ENCODE measurements at regions not wholly inside any gene's neighbourhood (a gene's known extent, or its start where the extent isn't known, plus 50 kb on each side); places are given as distances from the start of the nearest gene placed in this dataset.
A peak's percentile ranks its signal among the peaks of the same experiment; 100 is the strongest.

GRCh38 chr1:38287547-38287946, 241.0 kb upstream of the POU3F1 start:
- Histone ChIP-seq H3K27me3 (ENCODE audit: control insufficient read depth in 3 of 3, insufficient read depth in 3 of 3, low read length in 3 of 3) (peaks cover 0 to 14% (median 9%) of the 10 kb centered on the region in 3 donors), H3K27ac (ENCODE audit: low read depth in 1 of 3, low read length in 2 of 3) (no peak overlapping the region), H3K36me3 (ENCODE audit: control insufficient read depth in 3 of 3, insufficient read depth in 2 of 3, low read depth in 1 of 3, low read length in 3 of 3) (no peaks in the 10 kb centered on the region), H3K4me3 (ENCODE audit: low read depth in 1 of 3, low read length in 3 of 3) (no peak overlapping the region), H3K9me3 (ENCODE audit: control insufficient read depth in 2 of 2, insufficient read depth in 1 of 2, low read depth in 1 of 2, low read length in 1 of 2) (no peaks in the 10 kb centered on the region), H3K4me1 (ENCODE audit: control insufficient read depth in 3 of 3, insufficient read depth in 2 of 3, low read depth in 1 of 3, low read length in 2 of 3) (no peaks in the 10 kb centered on the region)
- peak in 1 of 2 donors; percentile 14 for DNase-seq
- WGBS, 3 donors, result 33 to 69% (median 60%) methylated on average over 3 of the region's 3 CpGs
- no peak for FAIRE-seq

- Histone ChIP-seq H3K4me3 (ENCODE audit: low read depth in 1 of 3, low read length in 3 of 3) (no peak overlapping the region), H3K27ac (ENCODE audit: low read depth in 1 of 3, low read length in 2 of 3) (no peak overlapping the region), H3K9me3 (ENCODE audit: control insufficient read depth in 2 of 2, insufficient read depth in 1 of 2, low read depth in 1 of 2, low read length in 1 of 2) (no peaks in the 10 kb centered on the region), H3K36me3 (ENCODE audit: control insufficient read depth in 3 of 3, insufficient read depth in 2 of 3, low read depth in 1 of 3, low read length in 3 of 3) (no peaks in the 10 kb centered on the region), H3K27me3 (ENCODE audit: control insufficient read depth in 3 of 3, insufficient read depth in 3 of 3, low read length in 3 of 3) (peaks cover 0 to 9% (median 9%) of the 10 kb centered on the region in 3 donors), H3K4me1 (ENCODE audit: control insufficient read depth in 3 of 3, insufficient read depth in 2 of 3, low read depth in 1 of 3, low read length in 2 of 3) (no peaks in the 10 kb centered on the region)
- DNase-seq, result no peak
- WGBS, 3 donors, result 87 to 95% (median 87%) methylated on average over 2 of the region's 2 CpGs
- no peak for FAIRE-seq
These were observed 240.4 kb upstream of the POU3F1 start for GRCh38 chr1:38287036-38287435.

GRCh38 chr1:38285807-38286530, 239.4 kb upstream of the POU3F1 start:
- Histone ChIP-seq H3K4me3 (ENCODE audit: low read depth in 1 of 3, low read length in 3 of 3) (no peak overlapping the region), H3K27me3 (ENCODE audit: control insufficient read depth in 3 of 3, insufficient read depth in 3 of 3, low read length in 3 of 3) (peaks cover 0 to 9% (median 2%) of the 10 kb centered on the region in 3 donors), H3K4me1 (ENCODE audit: control insufficient read depth in 3 of 3, insufficient read depth in 2 of 3, low read depth in 1 of 3, low read length in 2 of 3) (no peaks in the 10 kb centered on the region), H3K36me3 (ENCODE audit: control insufficient read depth in 3 of 3, insufficient read depth in 2 of 3, low read depth in 1 of 3, low read length in 3 of 3) (no peaks in the 10 kb centered on the region), H3K9me3 (ENCODE audit: control insufficient read depth in 2 of 2, insufficient read depth in 1 of 2, low read depth in 1 of 2, low read length in 1 of 2) (no peaks in the 10 kb centered on the region), H3K27ac (ENCODE audit: low read depth in 1 of 3, low read length in 2 of 3) (no peak overlapping the region)
- DNase-seq, result no peak
- WGBS, 3 donors, result 55 to 60% (median 57%) methylated on average over 12 of the region's 12 CpGs
- FAIRE-seq, result no peak

GRCh38 chr1:38284953-38285352, 238.4 kb upstream of the POU3F1 start:
- Histone ChIP-seq H3K27me3 (ENCODE audit: control insufficient read depth in 3 of 3, insufficient read depth in 3 of 3, low read length in 3 of 3) (peaks cover 0 to 9% (median 2%) of the 10 kb centered on the region in 3 donors), H3K9me3 (ENCODE audit: control insufficient read depth in 2 of 2, insufficient read depth in 1 of 2, low read depth in 1 of 2, low read length in 1 of 2) (no peaks in the 10 kb centered on the region), H3K36me3 (ENCODE audit: control insufficient read depth in 3 of 3, insufficient read depth in 2 of 3, low read depth in 1 of 3, low read length in 3 of 3) (no peaks in the 10 kb centered on the region), H3K27ac (ENCODE audit: low read depth in 1 of 3, low read length in 2 of 3) (no peak overlapping the region), H3K4me1 (ENCODE audit: control insufficient read depth in 3 of 3, insufficient read depth in 2 of 3, low read depth in 1 of 3, low read length in 2 of 3) (no peaks in the 10 kb centered on the region), H3K4me3 (ENCODE audit: low read depth in 1 of 3, low read length in 3 of 3) (no peak overlapping the region)
- WGBS, 3 donors, result 56 to 79% (median 67%) methylated on average over 5 of the region's 5 CpGs
- DNase-seq (no peak), FAIRE-seq (no peak)

- Histone ChIP-seq H3K9me3 (ENCODE audit: control insufficient read depth in 2 of 2, insufficient read depth in 1 of 2, low read depth in 1 of 2, low read length in 1 of 2) (no peaks in the 10 kb centered on the region), H3K27me3 (ENCODE audit: control insufficient read depth in 3 of 3, insufficient read depth in 3 of 3, low read length in 3 of 3) (peaks cover 0 to 9% (median 2%) of the 10 kb centered on the region in 3 donors), H3K36me3 (ENCODE audit: control insufficient read depth in 3 of 3, insufficient read depth in 2 of 3, low read depth in 1 of 3, low read length in 3 of 3) (no peaks in the 10 kb centered on the region), H3K27ac (ENCODE audit: low read depth in 1 of 3, low read length in 2 of 3) (no peak overlapping the region), H3K4me1 (ENCODE audit: control insufficient read depth in 3 of 3, insufficient read depth in 2 of 3, low read depth in 1 of 3, low read length in 2 of 3) (no peaks in the 10 kb centered on the region), H3K4me3 (ENCODE audit: low read depth in 1 of 3, low read length in 3 of 3) (no peak overlapping the region)
- FAIRE-seq (no peak), DNase-seq (no peak)
- WGBS, 3 donors, result 51 to 69% (median 64%) methylated on average over 14 of the region's 14 CpGs
These were observed 237.3 kb upstream of the POU3F1 start for GRCh38 chr1:38283696-38284470.

GRCh38 chr1:38279148-38279547, 232.6 kb upstream of the POU3F1 start:
- H3K4me1 ChIP-seq (ENCODE audit: control insufficient read depth in 3 of 3, insufficient read depth in 2 of 3, low read depth in 1 of 3, low read length in 2 of 3), result no peaks in the 10 kb centered on the region
- peaks cover 0 to 2% (median 2%) of the 10 kb centered on the region in 3 donors for H3K27me3 ChIP-seq (ENCODE audit: control insufficient read depth in 3 of 3, insufficient read depth in 3 of 3, low read length in 3 of 3)
- H3K9me3 ChIP-seq (ENCODE audit: control insufficient read depth in 2 of 2, insufficient read depth in 1 of 2, low read depth in 1 of 2, low read length in 1 of 2), result no peaks in the 10 kb centered on the region
- H3K4me3 ChIP-seq (ENCODE audit: low read depth in 1 of 3, low read length in 3 of 3), result no peak overlapping the region
- no peak for FAIRE-seq
- no peak for DNase-seq
- no peak overlapping the region for H3K27ac ChIP-seq (ENCODE audit: low read depth in 1 of 3, low read length in 2 of 3)
- H3K36me3 ChIP-seq (ENCODE audit: control insufficient read depth in 3 of 3, insufficient read depth in 2 of 3, low read depth in 1 of 3, low read length in 3 of 3), result no peaks in the 10 kb centered on the region

- FAIRE-seq (no peak), DNase-seq (no peak)
- Histone ChIP-seq H3K27me3 (ENCODE audit: control insufficient read depth in 3 of 3, insufficient read depth in 3 of 3, low read length in 3 of 3) (peaks cover 0 to 2% (median 0%) of the 10 kb centered on the region in 3 donors), H3K4me3 (ENCODE audit: low read depth in 1 of 3, low read length in 3 of 3) (no peak overlapping the region), H3K9me3 (ENCODE audit: control insufficient read depth in 2 of 2, insufficient read depth in 1 of 2, low read depth in 1 of 2, low read length in 1 of 2) (no peaks in the 10 kb centered on the region), H3K36me3 (ENCODE audit: control insufficient read depth in 3 of 3, insufficient read depth in 2 of 3, low read depth in 1 of 3, low read length in 3 of 3) (no peaks in the 10 kb centered on the region), H3K27ac (ENCODE audit: low read depth in 1 of 3, low read length in 2 of 3) (no peak overlapping the region), H3K4me1 (ENCODE audit: control insufficient read depth in 3 of 3, insufficient read depth in 2 of 3, low read depth in 1 of 3, low read length in 2 of 3) (no peaks in the 10 kb centered on the region)
- whole genome bisulfite sequencing, 3 donors, result 86 to 92% (median 91%) methylated on average over 2 of the region's 2 CpGs
These were observed 231.1 kb upstream of the POU3F1 start for GRCh38 chr1:38277646-38278045.

GRCh38 chr1:38275960-38276359, 229.4 kb upstream of the POU3F1 start:
- DNase-seq, result no peak
- H3K9me3 ChIP-seq (ENCODE audit: control insufficient read depth in 2 of 2, insufficient read depth in 1 of 2, low read depth in 1 of 2, low read length in 1 of 2), result no peaks in the 10 kb centered on the region
- no peak overlapping the region for H3K27ac ChIP-seq (ENCODE audit: low read depth in 1 of 3, low read length in 2 of 3)
- no peak for FAIRE-seq
- no peak overlapping the region for H3K4me3 ChIP-seq (ENCODE audit: low read depth in 1 of 3, low read length in 3 of 3)
- WGBS, 3 donors, result 52 to 80% (median 63%) methylated on average over 3 of the region's 3 CpGs
- no peaks in the 10 kb centered on the region for H3K36me3 ChIP-seq (ENCODE audit: control insufficient read depth in 3 of 3, insufficient read depth in 2 of 3, low read depth in 1 of 3, low read length in 3 of 3)
- no peaks in the 10 kb centered on the region for H3K27me3 ChIP-seq (ENCODE audit: control insufficient read depth in 3 of 3, insufficient read depth in 3 of 3, low read length in 3 of 3)
- no peaks in the 10 kb centered on the region for H3K4me1 ChIP-seq (ENCODE audit: control insufficient read depth in 3 of 3, insufficient read depth in 2 of 3, low read depth in 1 of 3, low read length in 2 of 3)

Data from small intestine (tissue), 7 donors.